NCI-H1092 treated with DMSO at 0.1 percent for 48 hours (cell line): ENCODE measurements at regions not wholly inside any gene's neighbourhood (a gene's known extent, or its start where the extent isn't known, plus 50 kb on each side); places are given as distances from the start of the nearest gene placed in this dataset.

Source experiments
- DNase-seq: peaks from one replicate; lab custom pipeline; 2025; lab: John Stamatoyannopoulos, UW

GRCh38 chr6:6781873-6782227 lies 193.3 kb downstream of the LY86 start:
- DNase-seq = no peak

GRCh38 chr6:6783721-6784120 lies 195.2 kb downstream of the LY86 start:
- DNase-seq = no peak

- no peak for DNase-seq
Measured at GRCh38 chr6:6784514-6785162, 196.1 kb downstream of the LY86 start.

- DNase-seq = no peak
Measured at GRCh38 chr6:6785163-6785521, 196.6 kb downstream of the LY86 start.

GRCh38 chr6:6788394-6789032 lies 200.0 kb downstream of the LY86 start:
- peak; percentile 15 for DNase-seq

- no peak for DNase-seq
Measured at GRCh38 chr6:6790393-6790792, 201.9 kb downstream of the LY86 start.

GRCh38 chr6:6790891-6791290 lies 202.4 kb downstream of the LY86 start:
- no peak for DNase-seq

GRCh38 chr6:6793388-6794250 lies 205.1 kb downstream of the LY86 start:
- DNase-seq = no peak

GRCh38 chr6:6795393-6795792 lies 206.9 kb downstream of the LY86 start:
- no peak for DNase-seq

- DNase-seq = no peak
Measured at GRCh38 chr6:6796818-6797217, 208.3 kb downstream of the LY86 start.

- no peak for DNase-seq
Measured at GRCh38 chr6:6798448-6798860, 209.9 kb downstream of the LY86 start.

GRCh38 chr6:6801005-6801335 lies 212.4 kb downstream of the LY86 start:
- no peak for DNase-seq

- no peak for DNase-seq
Measured at GRCh38 chr6:6801635-6802218, 213.2 kb downstream of the LY86 start.

- DNase-seq = no peak
Measured at GRCh38 chr6:6803180-6803977, 214.9 kb downstream of the LY86 start.

GRCh38 chr6:6804843-6805615 lies 216.5 kb downstream of the LY86 start:
- DNase-seq = no peak

GRCh38 chr6:6806844-6807518 lies 218.5 kb downstream of the LY86 start:
- DNase-seq = no peak

- DNase-seq = no peak
Measured at GRCh38 chr6:6808343-6808742, 219.8 kb downstream of the LY86 start.

- no peak for DNase-seq
Measured at GRCh38 chr6:6808915-6809314, 220.4 kb downstream of the LY86 start.

GRCh38 chr6:6810727-6811126 lies 222.2 kb downstream of the LY86 start:
- DNase-seq = no peak

GRCh38 chr6:6811128-6812009 lies 222.8 kb downstream of the LY86 start:
- peak; percentile 31 for DNase-seq
